ENCODE measurements at regions not wholly inside any gene's neighbourhood (a gene's known extent, or its start where the extent isn't known, plus 50 kb on each side); places are given as distances from the start of the nearest gene placed in this dataset.

- TF ChIP-seq CTCF (IDR thresholded peaks at IDR 0.05) (no peak), POLR2A (IDR thresholded peaks at IDR 0.05) (no peak)
Observed at GRCh38 chrX:117092641-117093040, 629.9 kb upstream of the CT83 start.
